H9 (cell line): ENCODE measurements at regions not wholly inside any gene's neighbourhood (a gene's known extent, or its start where the extent isn't known, plus 50 kb on each side); places are given as distances from the start of the nearest gene placed in this dataset.

Experiments used
- DNase-seq: peaks from one replicate; pipeline ENCODE4 v3.0.0-alpha.2; 2017
- H2AFZ ChIP-seq: one replicate; pipeline ENCODE4 v1.6.1; 2013; ENCODE audit warnings: mild to moderate bottlenecking, low read length, control low read depth, moderate library complexity
- H2AK5ac ChIP-seq: 2 replicates; pipeline ENCODE4 v1.6.1; 2013; ENCODE audit warnings: low read length, control low read depth, mixed read lengths; ENCODE audit not compliant: insufficient read length
- H2BK120ac ChIP-seq: one replicate; pipeline ENCODE4 v1.6.1; 2013; ENCODE audit warnings: low read depth, mild to moderate bottlenecking, low read length, control low read depth, inconsistent platforms; ENCODE audit not compliant: poor library complexity, severe bottlenecking
- H2BK12ac ChIP-seq: 2 replicates; pipeline ENCODE4 v1.6.1; 2013; ENCODE audit warnings: low read length, control low read depth, mixed read lengths, low read depth; ENCODE audit not compliant: insufficient read length
- H2BK15ac ChIP-seq: 2 replicates; pipeline ENCODE4 v1.6.1; 2013; ENCODE audit warnings: low read depth, low read length, control low read depth
- H2BK20ac ChIP-seq: one replicate; pipeline ENCODE4 v1.6.1; 2013; ENCODE audit warnings: low read depth, mild to moderate bottlenecking, low read length, control low read depth, inconsistent platforms; ENCODE audit not compliant: poor library complexity, severe bottlenecking
- H2BK5ac ChIP-seq: 2 replicates; pipeline ENCODE4 v1.6.1; 2013; ENCODE audit warnings: low read length, control low read depth, mixed read lengths; ENCODE audit not compliant: insufficient read length
- H3K14ac ChIP-seq: 2 replicates; pipeline ENCODE4 v1.6.1; 2013; ENCODE audit warnings: low read length, control low read depth; ENCODE audit not compliant: insufficient read depth
- H3K18ac ChIP-seq: 2 replicates; pipeline ENCODE4 v1.6.1; 2013; ENCODE audit warnings: low read depth, mild to moderate bottlenecking, mixed read lengths, low read length, control low read depth; ENCODE audit not compliant: insufficient read length
- H3K23ac ChIP-seq: 2 replicates; pipeline ENCODE4 v1.6.1; 2013; ENCODE audit warnings: low read length, control low read depth, mixed read lengths, low read depth; ENCODE audit not compliant: insufficient read length
- H3K23me2 ChIP-seq: 2 replicates; pipeline ENCODE4 v1.6.1; 2013; ENCODE audit warnings: low read depth, mild to moderate bottlenecking, mixed read lengths, low read length, control low read depth; ENCODE audit not compliant: insufficient read length, poor library complexity, severe bottlenecking
- H3K27ac ChIP-seq: 2 replicates; pipeline ENCODE4 v1.5.1; 2013; ENCODE audit warnings: low read length, control low read depth, mixed read lengths, low read depth; ENCODE audit not compliant: insufficient read length
- H3K27me3 ChIP-seq: 2 replicates; pipeline ENCODE4 v1.6.1; 2013; ENCODE audit warnings: low read length, control low read depth, inconsistent platforms; ENCODE audit not compliant: insufficient read depth
- H3K4ac ChIP-seq: 2 replicates; pipeline ENCODE4 v1.6.1; 2013; ENCODE audit warnings: low read depth, mild to moderate bottlenecking, control low read depth, inconsistent platforms, low read length, moderate library complexity
- H3K4me1 ChIP-seq: 2 replicates; pipeline ENCODE4 v1.6.1; 2013; ENCODE audit warnings: low read length, control low read depth, inconsistent platforms; ENCODE audit not compliant: insufficient read depth
- H3K4me2 ChIP-seq: 2 replicates; pipeline ENCODE4 v1.6.1; 2013; ENCODE audit warnings: low read length, control low read depth, mixed read lengths; ENCODE audit not compliant: insufficient read length, insufficient read depth
- H3K56ac ChIP-seq: 2 replicates; pipeline ENCODE4 v1.6.1; 2013; ENCODE audit warnings: low read depth, mild to moderate bottlenecking, mixed read lengths, low read length, control low read depth; ENCODE audit not compliant: insufficient read length
- H3K79me1 ChIP-seq: 2 replicates; pipeline ENCODE4 v1.6.1; 2013; ENCODE audit warnings: low read depth, mild to moderate bottlenecking, moderate library complexity, low read length, control low read depth, inconsistent platforms; ENCODE audit not compliant: insufficient read depth, poor library complexity, severe bottlenecking
- H3K79me2 ChIP-seq: 2 replicates; pipeline ENCODE4 v1.6.1; 2013; ENCODE audit warnings: low read length, control low read depth, inconsistent platforms; ENCODE audit not compliant: insufficient read depth
- H3K9ac ChIP-seq: 2 replicates; pipeline ENCODE4 v1.6.1; 2013; ENCODE audit warnings: low read length, control low read depth, mixed read lengths; ENCODE audit not compliant: insufficient read length; ENCODE audit errors: extremely low read depth
- H3K9me3 ChIP-seq: one replicate; pipeline ENCODE4 v1.6.1; 2013; ENCODE audit warnings: low read depth, low read length, inconsistent platforms; ENCODE audit not compliant: control insufficient read depth
- H3T11ph ChIP-seq: one replicate; pipeline ENCODE4 v1.6.1; 2013; ENCODE audit warnings: mild to moderate bottlenecking, low read length, control low read depth, inconsistent platforms
- H4K20me1 ChIP-seq: one replicate; pipeline ENCODE4 v1.6.1; 2013; ENCODE audit not compliant: control insufficient read depth, insufficient read length, insufficient read depth
- H4K5ac ChIP-seq: 2 replicates; pipeline ENCODE4 v1.6.1; 2013; ENCODE audit warnings: low read depth, mild to moderate bottlenecking, mixed read lengths, low read length, control low read depth; ENCODE audit not compliant: insufficient read length
- H4K8ac ChIP-seq: replicated peaks from 2 replicates; pipeline ENCODE4 v1.6.1; 2013; ENCODE audit warnings: low read length, control low read depth, mixed read lengths, low read depth; ENCODE audit not compliant: insufficient read length
- H4K91ac ChIP-seq: 2 replicates; pipeline ENCODE4 v1.6.1; 2013; ENCODE audit warnings: low read depth, mild to moderate bottlenecking, moderate library complexity, mixed read lengths, low read length, control low read depth; ENCODE audit not compliant: insufficient read length
- H3K27ac Mint-ChIP-seq, 3 experiments: 2 replicates in 2 of 3; 3 replicates in 1 of 3; pipeline ENCODE4 v1.8.0; 2020 to 2021; ENCODE audit warnings: mixed read lengths in 3 of 3, mild to moderate bottlenecking in 1 of 3, moderate library complexity in 1 of 3
- H3K27me3 Mint-ChIP-seq: 2 replicates; pipeline ENCODE4 v1.8.0; 2021; ENCODE audit warnings: low read depth, mild to moderate bottlenecking, moderate library complexity, mixed read lengths
- H3K36me3 Mint-ChIP-seq, 3 experiments: 2 replicates in 2 of 3; 3 replicates in 1 of 3; pipeline ENCODE4 v1.8.0; 2020 to 2021; ENCODE audit warnings: low read depth in 3 of 3, mixed read lengths in 3 of 3; ENCODE audit not compliant: insufficient read depth in 1 of 3
- H3K4me1 Mint-ChIP-seq, 2 experiments: 2 replicates each; pipeline ENCODE4 v1.8.0; 2020; ENCODE audit warnings: mixed read lengths in 2 of 2
- H3K4me3 Mint-ChIP-seq, 2 experiments: 2 replicates in 1 of 2; 3 replicates in 1 of 2; pipeline ENCODE4 v1.8.0; 2020 to 2021; ENCODE audit warnings: mild to moderate bottlenecking in 2 of 2, mixed read lengths in 2 of 2, moderate library complexity in 1 of 2
- H3K9me3 Mint-ChIP-seq, 2 experiments: 2 replicates in 1 of 2; 3 replicates in 1 of 2; pipeline ENCODE4 v1.8.0; 2020; ENCODE audit warnings: mild to moderate bottlenecking in 2 of 2, mixed read lengths in 2 of 2, moderate library complexity in 1 of 2
- CTCF ChIP-seq: fragments of 200-600 bp; sonication (generic); conservative IDR thresholded peaks from 3 replicates; pipeline ENCODE4 v1.8.0; 2021; ENCODE audit warnings: antibody characterized with exemption, mild to moderate bottlenecking
- WGBS: extraction: QIAGEN DNeasy Blood & Tissue Kit; methylation state at CpG from one replicate; pipeline ENCODE4 v1.1.7; 2013; ENCODE audit warnings: missing lambda C conversion rate, low lambda C conversion rate, mixed read lengths; ENCODE audit not compliant: insufficient read length; ENCODE audit errors: extremely low coverage; 5-methylcytosine and 5-hydroxymethylcytosine counted together

- Histone ChIP-seq H3T11ph (no peak overlapping the region), H2BK12ac (no peak overlapping the region), H3K18ac (no peak overlapping the region), H3K9ac (no peak overlapping the region), H3K9me3 (no peaks in the 10 kb centered on the region), H4K20me1 (no peaks in the 10 kb centered on the region), H3K23me2 (no peaks in the 10 kb centered on the region), H3K4me2 (no peak overlapping the region), H2AFZ (no peak overlapping the region), H3K27ac (no peak overlapping the region), H2BK20ac (no peak overlapping the region), H2BK15ac (no peak overlapping the region), H3K79me2 (no peaks in the 10 kb centered on the region), H3K4ac (no peak overlapping the region), H2AK5ac (no peak overlapping the region), H4K5ac (no peak overlapping the region), H3K56ac (no peak overlapping the region), H2BK120ac (no peak overlapping the region), H3K14ac (no peak overlapping the region), H3K4me1 (no peaks in the 10 kb centered on the region), H3K27me3 (no peaks in the 10 kb centered on the region), H4K8ac (no peak overlapping the region), H3K79me1 (no peaks in the 10 kb centered on the region), H4K91ac (no peak overlapping the region), H3K23ac (no peak overlapping the region), H2BK5ac (no peak overlapping the region)
- no CpG with 5 or more reads among the region's 4 CpGs for WGBS
- no peaks in the 10 kb centered on the region for H3K9me3 Mint-ChIP-seq
- TF ChIP-seq CTCF, result no peak
- H3K36me3 Mint-ChIP-seq, result no peaks in the 10 kb centered on the region; a peak in 1 of 7 replicates
- no peak overlapping the region for H3K27ac Mint-ChIP-seq
- no peak for DNase-seq
- no peaks in the 10 kb centered on the region for H3K27me3 Mint-ChIP-seq
- no peak overlapping the region for H3K4me3 Mint-ChIP-seq
- no peaks in the 10 kb centered on the region for H3K4me1 Mint-ChIP-seq
Measured at GRCh38 chr5:16372493-16372892, 93.1 kb downstream of the ZNF622 start.
